ENCODE measurements at regions not wholly inside any gene's neighbourhood (a gene's known extent, or its start where the extent isn't known, plus 50 kb on each side); places are given as distances from the start of the nearest gene placed in this dataset.
A peak's percentile ranks its signal among the peaks of the same experiment; 100 is the strongest.
"Not testable (repeated sequence)": the region's sequence is repeated elsewhere in the genome, so short reads cannot be mapped to it uniquely, and the experiment has no call there.

DNA sequence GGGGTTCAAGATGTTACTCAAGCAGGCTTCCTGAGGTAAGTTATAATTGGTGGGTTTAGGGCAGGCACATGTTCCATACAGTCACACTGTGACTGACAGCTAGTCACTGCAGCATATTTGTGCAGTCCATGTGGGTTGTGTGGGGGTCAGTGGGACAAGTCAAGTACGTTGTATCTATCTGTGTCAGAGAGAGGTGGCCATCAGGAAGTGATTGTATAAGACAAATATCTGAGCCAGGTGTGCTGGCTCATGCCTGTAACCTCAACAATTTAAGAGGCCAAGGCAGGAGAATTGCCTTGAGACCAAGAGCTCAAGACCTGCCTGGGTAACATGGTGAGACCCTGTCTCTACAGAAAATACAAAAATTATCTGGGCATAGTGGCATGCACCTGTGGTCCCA, 509.3 kb downstream of the CENPC start:
- no peak for DNase-seq

DNA sequence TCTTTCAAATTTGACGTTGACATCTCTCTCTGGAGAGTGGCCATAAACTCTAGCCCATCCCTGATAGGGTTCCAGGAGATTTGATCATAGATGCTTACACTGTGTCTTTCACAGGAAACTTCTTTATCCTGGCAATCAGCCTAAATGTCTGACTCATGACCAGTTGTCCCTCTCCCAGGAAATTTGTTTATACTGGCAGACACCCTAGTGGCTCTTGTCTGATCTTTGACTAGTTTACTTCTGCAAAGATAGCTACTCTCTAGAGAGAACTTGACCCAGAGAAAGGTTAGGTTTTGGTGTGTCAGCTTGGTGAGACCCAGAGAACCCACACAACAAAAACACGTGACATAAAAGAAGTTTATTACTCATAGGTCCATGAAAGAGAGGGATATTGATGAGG, 509.8 kb downstream of the CENPC start:
- DNase-seq = peak; percentile 63

DNA sequence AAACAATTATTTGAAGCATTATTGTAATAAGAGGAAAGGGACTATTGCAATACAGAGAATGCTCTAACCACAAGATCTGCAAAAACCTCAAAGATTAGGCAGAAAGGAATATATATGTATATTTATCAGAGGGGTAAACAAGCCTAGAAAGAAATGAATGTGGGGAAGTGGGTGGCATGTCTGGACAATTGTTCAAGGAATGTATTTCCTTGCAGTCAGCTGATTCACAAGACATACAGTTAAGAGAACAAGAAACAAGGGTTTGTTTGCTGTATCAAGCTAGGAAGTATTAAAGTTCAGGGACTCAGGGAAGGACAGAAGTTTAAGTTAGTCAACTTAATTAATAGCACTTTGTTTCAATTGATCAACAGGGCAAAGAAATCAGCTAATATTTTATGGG, 514.7 kb downstream of the CENPC start:
- no peak for DNase-seq

DNA sequence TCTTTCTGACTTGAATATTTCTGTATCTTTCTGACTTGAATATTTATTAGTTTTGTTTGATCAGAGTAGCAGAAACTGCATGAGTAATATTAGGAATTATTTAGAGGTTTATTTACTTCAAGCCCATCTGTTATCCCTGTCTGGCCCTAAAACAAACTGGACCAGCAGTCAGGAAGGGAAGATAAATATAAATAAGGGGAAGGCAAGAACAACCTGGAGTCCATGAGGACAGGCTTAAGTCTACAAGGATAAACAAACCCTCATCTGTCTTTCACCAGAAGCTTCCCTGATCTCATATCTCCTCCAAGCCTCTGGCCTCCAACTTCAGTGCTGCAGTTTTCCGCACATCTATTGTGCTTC, 524.9 kb downstream of the CENPC start:
- DNase-seq = no peak

DNA sequence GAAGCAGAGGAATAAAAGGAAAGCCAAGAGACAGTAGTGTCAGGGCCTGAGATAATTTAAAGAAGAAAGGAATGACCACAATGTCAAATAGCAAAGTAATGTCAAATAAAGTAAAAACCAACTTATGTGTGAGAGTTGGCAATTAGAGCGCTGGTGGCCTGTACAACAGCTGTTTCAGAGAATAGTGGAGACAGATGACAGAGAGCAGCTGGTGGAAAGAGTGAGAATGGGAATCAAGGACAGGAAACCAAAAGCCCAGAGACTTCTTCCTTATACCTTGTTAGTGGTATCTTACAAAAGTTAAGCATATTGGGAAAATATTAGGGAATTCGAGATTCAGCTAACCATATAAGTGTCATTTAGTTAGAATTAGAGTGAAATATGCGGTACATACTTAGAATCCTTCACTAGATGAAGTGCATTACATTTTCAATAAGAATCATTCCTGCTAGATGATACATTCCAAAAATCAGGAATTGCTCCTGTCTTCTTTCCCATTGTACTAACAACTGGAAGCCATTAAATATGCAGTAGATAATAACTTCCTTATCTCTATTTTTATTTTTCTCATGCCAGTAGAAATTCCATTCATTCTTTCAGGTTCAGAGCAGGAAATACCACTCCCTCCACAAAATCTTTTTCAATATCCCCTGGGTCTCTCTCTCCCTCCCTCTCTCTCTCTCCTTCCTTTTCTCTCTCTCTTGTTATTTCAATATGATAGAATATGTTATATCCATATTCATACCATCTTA, 525.4 kb downstream of the CENPC start:
- DNase-seq = no peak

DNA sequence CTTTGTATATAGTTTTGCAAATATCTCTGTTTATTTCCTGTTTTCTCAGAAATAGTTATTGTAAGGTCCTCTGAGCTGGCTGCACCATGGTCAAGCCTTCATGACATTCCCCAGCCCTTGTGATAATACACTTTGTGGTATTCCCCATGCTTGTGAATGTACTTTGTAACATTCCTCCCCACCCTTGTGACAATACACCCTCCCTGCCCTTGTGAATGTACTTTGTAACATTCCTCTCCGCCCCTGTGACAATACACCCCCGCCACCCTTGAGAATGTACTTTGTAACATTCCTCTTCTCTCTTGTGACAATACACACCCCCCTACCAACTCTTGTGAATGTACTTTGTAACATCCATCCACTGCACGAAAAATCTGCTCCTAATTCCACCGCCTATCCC, 530.7 kb downstream of the CENPC start:
- DNase-seq = no peak

DNA sequence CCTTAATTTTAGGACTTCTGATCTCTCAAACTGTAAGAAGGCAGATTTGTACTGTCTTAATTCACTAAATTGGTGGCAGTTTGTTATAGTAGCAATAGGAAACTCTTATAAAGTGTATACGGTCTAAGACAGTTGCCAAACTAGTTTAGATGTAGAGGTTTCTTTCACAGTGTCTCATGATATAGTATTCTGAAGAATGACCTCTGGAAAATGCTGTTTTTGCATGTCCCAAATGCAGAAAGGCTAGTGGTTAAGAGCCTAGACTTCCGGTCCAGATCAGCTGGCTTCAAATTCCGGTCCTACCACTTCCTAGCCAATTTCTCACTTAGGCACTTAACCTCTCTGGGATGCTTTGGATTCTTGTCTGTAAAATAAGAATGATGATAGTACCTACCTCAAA, 538.5 kb downstream of the CENPC start:
- no peak for DNase-seq

DNA sequence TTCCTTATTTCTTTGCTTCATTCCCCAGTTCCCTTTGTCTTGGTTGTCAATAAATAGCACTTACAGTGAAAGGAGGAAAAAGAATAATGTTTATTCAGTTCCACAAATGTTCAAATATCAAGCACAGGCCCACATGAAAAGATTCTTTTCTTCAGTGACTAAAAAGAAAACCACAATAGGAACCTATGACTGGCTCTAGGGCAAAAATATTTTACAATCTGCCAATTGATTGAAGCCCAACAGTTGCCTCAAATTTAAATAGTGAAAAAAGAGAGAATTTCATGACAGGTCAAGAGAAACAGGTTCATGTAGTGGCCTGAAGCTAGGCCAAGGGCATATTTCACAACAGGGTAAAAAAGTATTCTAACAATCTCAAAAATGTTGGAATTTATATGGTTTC, 553.8 kb downstream of the CENPC start:
- no peak for DNase-seq

DNA sequence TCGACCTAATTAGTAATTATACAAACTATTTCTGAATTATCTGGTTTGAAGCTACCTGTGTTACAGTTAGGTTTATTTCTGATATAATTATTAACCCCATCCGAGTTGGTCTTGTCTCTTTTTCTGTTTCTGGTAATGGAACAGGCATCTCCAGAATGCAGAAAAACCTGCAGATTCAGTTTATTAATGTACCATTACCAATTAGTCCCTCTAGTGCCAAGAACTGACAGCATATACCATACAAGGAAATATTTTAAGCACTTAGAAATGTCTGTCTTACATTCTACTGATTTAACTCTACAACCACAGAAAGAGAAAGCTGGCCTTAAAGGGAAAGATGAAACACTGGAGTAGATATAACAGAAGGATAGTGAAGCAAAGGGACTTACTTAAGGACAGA, 570.6 kb downstream of the CENPC start:
- no peak for DNase-seq

DNA sequence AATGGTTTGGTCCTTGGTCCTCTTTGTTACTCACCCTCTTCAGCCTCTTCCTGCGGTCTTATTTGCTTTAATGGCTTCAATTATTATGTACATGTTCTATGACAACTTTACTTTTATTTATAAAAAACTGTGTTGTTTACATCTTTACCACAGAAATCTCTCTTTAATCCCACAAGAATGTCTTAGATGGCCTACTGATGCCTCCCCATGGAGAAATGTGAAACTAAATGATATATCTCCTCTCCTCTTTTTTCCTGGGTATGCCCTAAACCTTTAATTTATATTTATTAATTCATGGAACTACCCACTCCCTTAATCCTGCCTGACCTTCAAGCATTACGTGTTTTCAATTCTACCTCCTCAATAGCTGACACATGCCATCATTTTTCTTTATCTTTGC, 573.2 kb downstream of the CENPC start:
- no peak for DNase-seq

DNA sequence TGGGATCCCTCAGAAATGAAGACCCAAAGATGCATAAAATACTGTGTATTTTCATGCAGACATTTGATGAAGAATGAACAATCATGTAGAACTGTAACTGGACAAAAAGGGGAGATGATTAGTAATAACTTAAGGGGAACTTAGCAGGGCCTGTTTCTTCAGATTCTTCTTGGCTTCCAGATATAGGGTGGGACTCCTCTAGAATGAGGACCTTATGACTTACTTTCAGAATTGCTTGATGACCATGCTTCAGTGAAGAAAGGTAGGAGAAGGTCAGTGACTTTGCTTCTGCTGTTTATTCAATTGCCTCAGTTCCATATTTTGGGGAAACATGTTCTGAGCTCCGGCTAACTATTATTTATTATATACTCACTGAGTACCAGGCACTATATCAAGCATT, 580.8 kb downstream of the CENPC start:
- no peak for DNase-seq

DNA sequence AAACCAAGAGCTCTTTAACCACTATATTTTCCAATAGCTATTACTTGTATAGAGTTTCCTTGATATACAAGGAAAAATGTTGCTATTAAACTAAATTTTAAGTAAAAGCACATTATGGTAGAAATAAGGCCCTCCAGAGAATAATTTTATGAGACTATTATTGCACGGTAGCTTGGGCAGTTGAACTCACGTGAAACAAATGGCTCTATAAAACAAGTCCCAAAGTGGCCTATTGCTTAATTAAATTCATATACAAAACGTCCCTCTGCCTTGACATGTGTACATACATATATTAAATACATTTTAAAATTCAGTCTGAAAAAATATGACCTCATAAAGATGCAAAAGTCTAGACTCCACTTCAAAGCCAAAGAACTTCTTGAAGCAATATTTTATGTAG, 582.2 kb downstream of the CENPC start:
- DNase-seq = no peak

DNA sequence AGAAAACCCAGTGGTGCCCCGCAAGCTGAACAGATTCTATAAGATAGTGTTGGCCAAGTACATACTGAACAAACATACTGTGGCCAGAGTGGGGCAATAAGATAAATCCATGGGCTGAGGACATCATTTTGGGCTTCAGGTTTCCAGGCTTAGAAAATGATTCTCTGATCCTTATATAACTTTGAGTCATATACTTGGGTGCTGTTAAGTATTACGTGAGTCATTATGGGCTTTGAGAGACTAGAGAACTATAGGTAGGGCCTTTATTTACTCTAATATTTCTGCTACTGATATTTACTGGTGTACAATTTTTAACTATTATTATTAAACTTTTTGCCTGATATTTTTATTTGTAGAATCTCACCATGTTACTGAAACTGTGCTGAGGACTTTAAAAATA, 586.1 kb downstream of the CENPC start:
- DNase-seq = no peak

DNA sequence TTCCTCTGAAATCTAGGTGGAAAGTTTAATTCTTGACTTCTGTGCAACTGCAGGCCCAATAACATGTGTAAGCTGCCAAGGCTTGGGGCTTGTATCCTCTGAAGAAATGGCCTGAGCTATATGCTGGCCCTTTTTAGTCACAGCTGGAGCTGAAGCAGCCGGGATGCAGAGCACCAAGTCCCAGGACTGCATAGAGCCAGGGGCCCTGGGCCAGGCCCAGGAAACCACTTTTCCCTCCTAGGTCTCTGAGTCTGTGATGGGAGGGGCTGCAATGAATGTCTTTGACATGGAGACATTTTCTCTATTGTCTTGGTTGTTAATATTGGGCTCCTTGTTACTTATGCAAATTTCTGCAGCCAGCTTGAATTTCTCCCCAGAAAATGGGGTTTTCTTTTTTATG, 588.5 kb downstream of the CENPC start:
- DNase-seq = no peak

DNA sequence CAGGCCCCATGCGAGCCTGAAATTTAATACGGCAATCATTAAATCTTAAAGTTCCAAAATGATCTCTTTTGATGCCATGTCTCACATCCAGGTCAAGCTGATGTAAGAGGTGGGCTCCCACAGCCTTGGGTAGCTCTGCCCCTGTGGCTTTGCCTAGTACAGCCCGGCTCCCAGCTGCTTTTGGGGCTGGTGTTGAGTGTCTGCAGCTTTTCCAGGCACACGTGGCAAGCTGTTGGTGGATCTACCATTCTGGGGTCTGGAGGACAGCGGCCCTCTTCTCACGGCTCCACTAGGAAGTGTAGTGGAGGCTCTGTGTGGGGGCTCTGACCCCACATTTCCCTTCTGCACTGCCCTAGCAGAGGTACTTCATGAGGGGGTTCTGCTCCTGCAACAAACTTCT, 588.9 kb downstream of the CENPC start:
- DNase-seq = no peak

DNA sequence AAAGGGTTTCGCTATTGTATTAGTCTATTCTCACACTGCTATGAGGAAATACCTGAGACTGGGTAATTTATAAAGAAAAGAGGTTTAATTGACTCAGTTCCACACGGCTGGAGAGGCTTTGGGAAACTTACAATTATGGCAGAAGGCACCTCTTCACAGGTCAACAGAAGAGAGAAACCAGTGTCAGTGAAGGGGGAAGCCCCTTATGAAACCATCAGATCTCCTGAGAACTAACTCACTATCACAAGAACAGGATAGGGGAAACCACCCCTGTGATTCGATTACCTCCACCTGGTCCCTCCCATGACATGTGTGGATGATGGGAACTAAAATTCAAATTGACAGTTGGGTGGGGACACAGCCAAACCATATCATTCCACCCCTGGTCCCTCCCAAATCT, 589.5 kb downstream of the CENPC start:
- no peak for DNase-seq

DNA sequence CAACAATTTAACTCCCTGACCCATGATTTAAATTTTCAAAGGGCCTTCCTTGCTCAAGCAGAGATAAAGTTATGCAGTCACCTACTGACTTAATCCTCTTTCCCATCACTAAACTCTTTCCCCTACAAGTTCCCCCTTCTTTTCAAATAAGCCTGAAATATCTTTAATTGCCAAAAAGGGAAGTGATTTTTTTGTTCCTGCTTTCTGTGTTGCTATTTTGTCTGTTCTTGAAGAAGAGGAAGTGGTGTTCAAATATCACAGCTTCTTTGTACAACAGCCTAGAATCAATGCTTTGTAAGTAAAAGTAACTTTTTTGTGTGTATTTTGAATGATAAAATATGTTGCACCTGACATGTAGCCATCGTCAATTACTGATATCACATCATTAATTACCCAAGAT, 595.9 kb downstream of the CENPC start:
- no peak for DNase-seq

DNA sequence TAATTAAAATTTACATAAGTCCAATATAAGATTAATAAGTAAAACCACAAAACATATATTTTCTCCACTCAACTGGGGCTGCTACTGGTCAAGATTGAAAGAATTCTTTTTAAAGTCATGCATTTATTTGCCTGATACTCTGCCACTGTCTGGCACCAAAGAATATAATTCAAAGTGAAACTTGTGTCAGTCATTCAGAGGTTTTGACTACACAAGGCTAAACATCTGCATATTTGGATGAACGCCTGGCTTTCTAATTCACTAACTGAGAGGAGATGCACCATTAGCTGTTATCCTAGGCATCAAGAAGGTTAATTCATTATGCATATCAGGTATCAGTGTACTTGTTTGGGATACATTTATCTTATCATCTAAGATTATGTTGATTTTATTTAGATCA, 598.5 kb downstream of the CENPC start:
- no peak for DNase-seq

DNA sequence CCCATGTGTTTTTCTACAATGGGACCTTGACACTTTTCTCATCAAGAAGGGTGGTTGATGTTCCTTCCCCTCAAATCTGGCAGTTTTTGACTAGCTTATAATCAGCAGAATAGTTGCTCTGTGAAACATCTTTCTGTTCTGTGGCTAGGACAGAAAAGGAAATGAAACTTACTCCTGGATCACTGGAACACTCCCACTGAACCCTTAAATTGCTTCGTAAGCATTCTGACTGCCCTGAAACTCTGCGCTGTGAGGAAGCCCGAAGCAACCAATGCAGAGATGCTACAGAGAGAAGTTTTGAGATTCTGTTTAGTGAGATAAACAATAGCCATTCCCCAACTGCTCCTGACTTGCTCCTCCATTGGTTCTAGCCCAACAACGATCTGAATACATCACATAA, 602.2 kb downstream of the CENPC start:
- DNase-seq = no peak

DNA sequence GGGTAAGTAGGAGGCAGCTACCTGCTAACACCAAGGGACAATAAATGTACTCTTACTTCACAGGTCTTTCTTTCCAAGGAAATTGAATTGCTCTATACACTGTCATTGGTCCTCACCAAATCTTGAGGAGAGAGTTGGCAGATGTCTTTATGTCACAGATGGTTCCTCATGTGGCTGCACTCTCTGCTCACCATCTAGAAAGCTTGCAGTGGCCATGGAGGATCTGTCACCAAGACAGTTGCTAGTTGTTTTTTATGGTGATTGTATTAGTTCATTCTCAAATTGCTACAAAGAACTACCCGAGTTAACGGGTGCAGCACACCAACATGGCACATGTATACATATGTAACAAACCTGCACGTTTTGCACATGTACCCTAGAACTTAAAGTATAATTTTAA, 613.3 kb downstream of the CENPC start:
- not testable (repeated sequence) for DNase-seq

DNA sequence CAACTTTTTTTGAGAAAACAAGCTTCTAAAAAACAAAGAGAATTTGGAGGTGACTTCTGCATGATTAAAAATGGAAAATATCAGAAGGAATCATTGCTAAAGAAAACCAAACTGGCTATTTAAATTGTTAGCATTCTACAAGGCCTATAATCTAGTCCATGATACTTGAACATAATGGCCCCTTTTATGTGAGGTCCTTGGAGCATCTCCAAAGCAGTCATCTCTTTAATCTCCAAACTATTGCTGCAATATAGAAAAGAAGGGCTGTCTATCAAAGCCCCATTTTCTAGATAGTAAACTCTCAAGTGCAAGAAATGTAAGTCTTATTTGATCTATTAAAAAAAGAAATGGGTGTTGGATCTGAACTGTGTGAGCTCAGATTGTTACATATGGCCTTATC, 615.1 kb downstream of the CENPC start:
- no peak for DNase-seq

DNA sequence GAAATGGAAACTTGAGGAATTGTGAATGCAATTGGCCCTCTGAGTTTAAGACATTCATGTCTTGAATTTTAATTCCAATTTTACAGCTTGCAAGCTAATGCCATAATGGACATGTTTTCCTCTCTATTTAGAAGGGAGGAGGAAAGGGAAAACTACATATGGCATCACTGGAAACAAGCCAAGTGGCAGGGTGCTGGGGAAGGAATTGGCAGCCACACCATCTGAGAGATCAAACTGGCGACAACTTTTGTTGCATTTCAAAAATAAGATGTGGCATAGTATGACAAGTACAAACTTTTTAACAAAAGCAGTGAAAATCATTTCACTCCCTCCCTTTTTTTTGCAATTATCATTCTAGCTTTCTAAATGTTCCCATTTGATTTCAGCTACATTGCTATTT, 615.6 kb downstream of the CENPC start:
- peak; percentile 10 for DNase-seq

DNA sequence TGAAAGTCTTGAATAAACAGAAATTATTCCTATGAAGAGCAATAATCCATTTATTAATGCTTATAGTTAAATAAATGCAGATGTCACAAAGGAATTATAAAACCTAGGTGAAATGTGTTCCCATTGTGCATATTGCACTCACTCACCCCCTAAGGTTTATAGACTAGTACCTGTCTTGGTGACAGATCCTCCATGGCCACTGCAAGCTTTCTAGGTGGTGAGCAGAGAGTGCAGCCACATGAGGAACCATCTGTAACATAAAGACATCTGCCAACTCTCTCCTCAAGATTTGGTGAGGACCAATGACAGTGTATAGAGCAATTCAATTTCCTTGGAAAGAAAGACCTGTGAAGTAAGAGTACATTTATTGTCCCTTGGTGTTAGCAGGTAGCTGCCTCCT, 616.4 kb downstream of the CENPC start:
- not testable (repeated sequence) for DNase-seq

DNA sequence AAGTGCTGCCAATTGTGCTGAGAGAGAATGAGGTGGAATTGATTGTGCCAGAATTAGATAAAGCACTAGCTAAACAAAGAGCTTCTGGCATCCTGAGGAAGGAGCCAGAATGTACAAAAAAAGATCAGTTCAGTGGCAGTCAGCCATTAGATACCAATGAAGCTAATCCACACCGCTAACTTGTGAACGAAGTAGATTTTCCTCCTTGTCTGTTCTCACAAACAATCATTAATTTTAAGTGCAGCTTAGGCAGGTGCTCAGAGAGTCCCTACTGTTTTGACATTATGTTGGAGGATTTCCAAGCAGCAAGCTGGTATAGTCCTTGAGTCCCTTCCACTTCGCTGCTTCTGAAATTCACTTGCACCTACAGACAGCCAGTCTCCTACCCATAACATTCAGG, 617.4 kb downstream of the CENPC start:
- peak; percentile 67 for DNase-seq

DNA sequence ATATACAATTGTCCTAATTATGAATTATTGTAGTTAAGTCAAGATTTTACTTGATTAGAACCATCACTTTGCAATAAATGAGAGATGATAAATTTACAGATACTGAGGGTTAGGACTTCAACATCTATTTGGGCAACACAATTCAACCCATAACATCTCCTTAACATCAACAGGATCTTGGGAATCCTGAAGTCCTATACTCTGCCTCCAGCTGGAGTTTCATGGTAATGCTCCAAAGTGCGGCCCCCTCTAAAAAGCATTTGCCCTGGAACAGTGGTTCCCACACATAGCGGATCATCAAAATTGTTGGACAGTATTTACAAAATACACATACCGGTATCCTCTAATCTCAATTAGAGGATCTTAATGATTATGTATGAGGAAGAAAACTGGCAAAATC, 618.6 kb downstream of the CENPC start:
- no peak for DNase-seq

All from NCI-H2029 (cell line).